DND-41 (cell line): ENCODE measurements at regions not wholly inside any gene's neighbourhood (a gene's known extent, or its start where the extent isn't known, plus 50 kb on each side); places are given as distances from the start of the nearest gene placed in this dataset.

Experiments used
- EZH2 ChIP-seq: IDR thresholded peaks from 3 replicates; pipeline ENCODE4 v1.6.1; 2012; ENCODE audit warnings: borderline replicate concordance, low read depth, mild to moderate bottlenecking, moderate library complexity, low read length, inconsistent platforms; ENCODE audit not compliant: severe bottlenecking
- TF ChIP-seq, protein P1 (sequence below): IDR thresholded peaks from 2 replicates; pipeline ENCODE4 v1.5.1; 2012; ENCODE audit warnings: borderline replicate concordance, low read length, moderate library complexity, mild to moderate bottlenecking; ENCODE audit not compliant: poor library complexity, severe bottlenecking; ENCODE audit errors: extremely low read depth

DNA sequence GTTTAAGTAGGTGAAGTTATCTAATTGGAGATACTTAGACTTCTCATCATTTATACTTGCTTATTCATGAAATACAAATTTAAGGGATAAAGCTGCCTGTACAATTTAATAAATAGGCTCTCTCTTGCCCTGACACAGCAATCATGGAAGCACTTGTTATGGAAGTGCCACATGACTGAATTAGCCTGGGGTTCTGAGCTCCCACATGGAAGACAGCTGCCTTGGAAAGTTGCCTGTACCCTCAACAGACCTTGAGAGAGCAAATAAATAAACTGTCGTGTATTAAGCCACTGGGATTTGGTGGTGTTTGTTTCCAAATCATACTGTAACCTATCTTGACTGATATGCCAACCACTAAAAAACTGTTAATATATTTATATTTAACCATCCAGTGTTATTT is 87.0 kb upstream of the RSPO3 start:
- TF ChIP-seq, protein P1, sequence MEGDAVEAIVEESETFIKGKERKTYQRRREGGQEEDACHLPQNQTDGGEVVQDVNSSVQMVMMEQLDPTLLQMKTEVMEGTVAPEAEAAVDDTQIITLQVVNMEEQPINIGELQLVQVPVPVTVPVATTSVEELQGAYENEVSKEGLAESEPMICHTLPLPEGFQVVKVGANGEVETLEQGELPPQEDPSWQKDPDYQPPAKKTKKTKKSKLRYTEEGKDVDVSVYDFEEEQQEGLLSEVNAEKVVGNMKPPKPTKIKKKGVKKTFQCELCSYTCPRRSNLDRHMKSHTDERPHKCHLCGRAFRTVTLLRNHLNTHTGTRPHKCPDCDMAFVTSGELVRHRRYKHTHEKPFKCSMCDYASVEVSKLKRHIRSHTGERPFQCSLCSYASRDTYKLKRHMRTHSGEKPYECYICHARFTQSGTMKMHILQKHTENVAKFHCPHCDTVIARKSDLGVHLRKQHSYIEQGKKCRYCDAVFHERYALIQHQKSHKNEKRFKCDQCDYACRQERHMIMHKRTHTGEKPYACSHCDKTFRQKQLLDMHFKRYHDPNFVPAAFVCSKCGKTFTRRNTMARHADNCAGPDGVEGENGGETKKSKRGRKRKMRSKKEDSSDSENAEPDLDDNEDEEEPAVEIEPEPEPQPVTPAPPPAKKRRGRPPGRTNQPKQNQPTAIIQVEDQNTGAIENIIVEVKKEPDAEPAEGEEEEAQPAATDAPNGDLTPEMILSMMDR: no peak
- TF ChIP-seq EZH2: no peak
